ENCODE measurements at regions not wholly inside any gene's neighbourhood (a gene's known extent, or its start where the extent isn't known, plus 50 kb on each side); places are given as distances from the start of the nearest gene placed in this dataset.

GRCh38 chr3:160049038-160049437 is 60.4 kb downstream of the IL12A start:
- H2AFZ ChIP-seq (ENCODE audit: low read length) = no peak overlapping the region
- no peak overlapping the region for H2BK5ac ChIP-seq (ENCODE audit: low read depth, low read length)
- H3K4me3 ChIP-seq (ENCODE audit: extremely low read depth in 1 of 4, insufficient read depth in 2 of 4, low read depth in 3 of 4, low read length in 4 of 4) = no peak overlapping the region
- no peak overlapping the region for H3K23ac ChIP-seq (ENCODE audit: insufficient read length)
- H3K27ac ChIP-seq (ENCODE audit: low read depth, low read length) = no peak overlapping the region
- 94% methylated on average over 2 of the region's 2 CpGs; no CpG with 5 or more reads in 1 of the 2 experiments for WGBS, 2 experiments (ENCODE audit: extremely low coverage in 1 of 2, insufficient coverage in 1 of 2, insufficient read length in 1 of 2, insufficient replicate concordance in 2 of 2, low coverage in 1 of 2, low lambda C conversion rate in 2 of 2, missing lambda C conversion rate in 1 of 2)
- no peaks in the 10 kb centered on the region for H3K27me3 ChIP-seq (replicated peaks in 1 of 4; ENCODE audit: control insufficient read depth in 3 of 4, extremely low read depth in 1 of 4, insufficient read depth in 3 of 4, low read length in 3 of 4)
- H2BK15ac ChIP-seq (ENCODE audit: low read length) = no peak overlapping the region
- H3K18ac ChIP-seq (ENCODE audit: extremely low read depth, low read length) = no peak overlapping the region
- H2BK120ac ChIP-seq (replicated peaks; ENCODE audit: low read depth, low read length) = no peak overlapping the region
- H4K20me1 ChIP-seq (replicated peaks in 1 of 2; ENCODE audit: control insufficient read depth in 1 of 2, insufficient read depth in 2 of 2, low read length in 2 of 2) = no peaks in the 10 kb centered on the region
- no peaks in the 10 kb centered on the region for H3K79me2 ChIP-seq (ENCODE audit: control insufficient read depth in 1 of 2, insufficient read depth in 2 of 2, low read length in 2 of 2)
- no peak overlapping the region for H4K8ac ChIP-seq (ENCODE audit: extremely low read depth, insufficient read depth, low read length)
- H3K36me3 ChIP-seq (ENCODE audit: control insufficient read depth in 2 of 4, insufficient read depth in 4 of 4, low read length in 3 of 4) = no peaks in the 10 kb centered on the region
- ChIA-PET POLR2A (ENCODE audit: partially characterized antibody) (no interaction called here), CTCF (ENCODE audit: partially characterized antibody) (interaction anchor here (0.6 to 1.7 kb wide), 5 partner anchors 12 to 1058 kb away, joined by 3 to 7 read pairs (median 5); no protein-coding TSS in a partner anchor)
- no peaks in the 10 kb centered on the region for H3K4me1 ChIP-seq (replicated peaks in 1 of 4; ENCODE audit: control insufficient read depth in 3 of 4, insufficient read depth in 4 of 4, low read length in 3 of 4)
- no peak overlapping the region for H3K14ac ChIP-seq (ENCODE audit: insufficient read length)
- no peak overlapping the region for H4K5ac ChIP-seq (ENCODE audit: insufficient read length, low read depth, low read length)
- no peak overlapping the region for H3K56ac ChIP-seq (replicated peaks; ENCODE audit: insufficient read length, low read depth, low read length)
- no peak overlapping the region for H2BK20ac ChIP-seq (ENCODE audit: low read length)
- no peaks in the 10 kb centered on the region for H3K79me1 ChIP-seq (ENCODE audit: low read depth, low read length)
- no peak overlapping the region for H3K4me2 ChIP-seq (ENCODE audit: insufficient read depth in 1 of 2, low read depth in 2 of 2, low read length in 2 of 2)
- H4K91ac ChIP-seq (replicated peaks; ENCODE audit: insufficient read length, low read length) = no peak overlapping the region
- TF ChIP-seq KDM1A (IDR thresholded peaks at IDR 0.05; ENCODE audit: borderline replicate concordance, low read length) (no peak), CTCF (IDR thresholded peaks at IDR 0.05; ENCODE audit: control extremely low read depth in 1 of 3, insufficient read depth in 1 of 3, low read depth in 1 of 3, low read length in 3 of 3) (no peak), BRCA1 (IDR thresholded peaks at IDR 0.05; ENCODE audit: low read depth, low read length) (no peak), SRF (IDR thresholded peaks at IDR 0.05; ENCODE audit: low read depth, low read length) (no peak), FOSL1 (IDR thresholded peaks at IDR 0.05; ENCODE audit: insufficient read depth, low read depth, low read length) (no peak), MAX (IDR thresholded peaks at IDR 0.05) (no peak), PHF8 (conservative IDR thresholded peaks at IDR 0.05; ENCODE audit: low read depth, low read length) (no peak), CREB1 (IDR thresholded peaks at IDR 0.05) (no peak)
- H3K23me2 ChIP-seq (ENCODE audit: low read depth, low read length) = no peaks in the 10 kb centered on the region
- DNase-seq (ENCODE audit: low read depth in 1 of 2, low spot score in 2 of 2) = no peak
- H3K4ac ChIP-seq (replicated peaks; ENCODE audit: insufficient read length, low read depth, low read length) = no peak overlapping the region
- no peak overlapping the region for H2BK12ac ChIP-seq (ENCODE audit: low read depth, low read length)
- H3K9me3 ChIP-seq (ENCODE audit: insufficient read depth in 2 of 2, low read depth in 1 of 2, low read length in 1 of 2) = no peaks in the 10 kb centered on the region
- FAIRE-seq = no peak
- no peak overlapping the region for H2AK5ac ChIP-seq (ENCODE audit: low read depth, low read length)
- H3K9ac ChIP-seq (replicated peaks in 1 of 4; ENCODE audit: extremely low read depth in 1 of 4, low read depth in 3 of 4, low read length in 3 of 4) = no peak overlapping the region

Data from H1 (cell line).